Sigmoid colon (tissue), 6 donors: ENCODE measurements at regions not wholly inside any gene's neighbourhood (a gene's known extent, or its start where the extent isn't known, plus 50 kb on each side); places are given as distances from the start of the nearest gene placed in this dataset.

Experiments
- DNase-seq: peaks from one replicate; pipeline ENCODE4 v3.0.0-alpha.2; 2019
- H3K27ac ChIP-seq, 4 donors: fragments of 200-600 bp; sonication (generic); one replicate each; pipeline ENCODE4 v1.5.1; 2016 to 2019; ENCODE audit warnings: mild to moderate bottlenecking in 1 of 4
- H3K27me3 ChIP-seq, 3 donors: fragments of 200-600 bp; sonication (generic); one replicate each; pipeline ENCODE4 v1.5.1; 2019; ENCODE audit warnings: mild to moderate bottlenecking in 1 of 3
- H3K36me3 ChIP-seq, 4 donors: fragments of 200-600 bp; sonication (generic); one replicate each; pipeline ENCODE4 v1.5.1; 2016 to 2019
- H3K4me1 ChIP-seq, 4 donors: fragments of 200-600 bp; sonication (generic); one replicate each; pipeline ENCODE4 v1.5.1; 2017 to 2019
- H3K4me3 ChIP-seq, 4 donors: fragments of 200-600 bp; sonication (generic); one replicate each; pipeline ENCODE4 v1.5.1; 2017 to 2019; ENCODE audit warnings: mild to moderate bottlenecking in 2 of 4, moderate library complexity in 1 of 4
- H3K9me3 ChIP-seq, 4 donors: fragments of 200-600 bp in 3 of 4; sonication (generic) in 3 of 4; one replicate each; pipeline versions ENCODE4 v1.5.1 to v1.6.1; 2013 to 2019
- CTCF ChIP-seq, 4 experiments: fragments of 450-650 bp in 3 of 4; fragments of 200-600 bp in 1 of 4; IDR thresholded peaks; one replicate each; pipeline ENCODE4 v1.5.1; 2016 to 2019; ENCODE audit warnings: antibody characterized with exemption in 4 of 4, mild to moderate bottlenecking in 3 of 4, moderate library complexity in 2 of 4
- EP300 ChIP-seq, 4 donors: sonication (generic); formaldehyde crosslinking; IDR thresholded peaks; one replicate each; pipeline ENCODE4 v1.6.1; 2017; ENCODE audit warnings: antibody characterized with exemption in 4 of 4
- POLR2A ChIP-seq, 2 donors: fragments of 450-650 bp; IDR thresholded peaks; one replicate each; pipeline ENCODE4 v1.6.1; 2016; ENCODE audit warnings: antibody characterized with exemption in 2 of 2, mild to moderate bottlenecking in 2 of 2, moderate library complexity in 2 of 2
- POLR2AphosphoS5 ChIP-seq, 4 donors: sonication (generic); formaldehyde crosslinking; IDR thresholded peaks; one replicate each; pipeline ENCODE4 v1.6.1; 2017; ENCODE audit warnings: antibody characterized with exemption in 4 of 4
- WGBS, 2 donors: extraction: QIAGEN DNeasy Blood & Tissue Kit; methylation state at CpG; one replicate each; pipeline ENCODE4 v1.1.7; 2013; 5-methylcytosine and 5-hydroxymethylcytosine counted together
- intact Hi-C: fragments of 100-400 bp; cut with DNase I; formaldehyde crosslinking; loops from one replicate; pipeline ENCODE4 v1.15.1; 2023
- donor health status: healthy with polysubstance abuse.
- donor health status: healthy.

- H3K27ac ChIP-seq: peak overlapping the region; percentile 58 to 85 (median 78)
- H3K9me3 ChIP-seq: no peaks in the 10 kb centered on the region
- H3K4me3 ChIP-seq: no peak overlapping the region
- no peaks in the 10 kb centered on the region for H3K36me3 ChIP-seq
- intact Hi-C loops: loop anchor here (5.0 kb wide), 3 partner anchors 116 to 346 kb away; partner anchors contain the start of gene FN1
- H3K27me3 ChIP-seq: no peaks in the 10 kb centered on the region
- TF ChIP-seq CTCF (IDR thresholded peaks at IDR 0.05) (no peak), POLR2AphosphoS5 (IDR thresholded peaks at IDR 0.05) (no peak), EP300 (IDR thresholded peaks at IDR 0.05) (no peak), POLR2A (IDR thresholded peaks at IDR 0.05) (no peak)
- no peak for DNase-seq
- H3K4me1 ChIP-seq: peaks cover 0 to 59% (median 31%) of the 10 kb centered on the region in 4 donors
- WGBS, 2 donors: 96 to 99% methylated on average over 2 of the region's 2 CpGs
Measured at GRCh38 chr2:215782965-215783364, 230.4 kb downstream of the MREG start.

- Histone ChIP-seq H3K4me3 (no peak overlapping the region), H3K4me1 (peaks cover 0 to 64% (median 35%) of the 10 kb centered on the region in 4 donors), H3K27me3 (no peaks in the 10 kb centered on the region), H3K9me3 (no peaks in the 10 kb centered on the region), H3K36me3 (no peaks in the 10 kb centered on the region), H3K27ac (peak overlapping the region; percentile 58 to 85 (median 78))
- DNase-seq: no peak
- intact Hi-C loops: loop anchor here (5.0 kb wide), 3 partner anchors 115 to 345 kb away; partner anchors contain the start of gene FN1
- 94 to 96% methylated on average over 1 of the region's 1 CpG for WGBS, 2 donors
- TF ChIP-seq EP300 (IDR thresholded peaks at IDR 0.05) (no peak), POLR2AphosphoS5 (IDR thresholded peaks at IDR 0.05) (no peak), CTCF (IDR thresholded peaks at IDR 0.05) (no peak), POLR2A (IDR thresholded peaks at IDR 0.05) (no peak)
Measured at GRCh38 chr2:215782295-215782694, 231.1 kb downstream of the MREG start.

GRCh38 chr2:215780907-215781685 is 232.3 kb downstream of the MREG start:
- 37 to 57% methylated on average over 3 of the region's 3 CpGs for WGBS, 2 donors
- Histone ChIP-seq H3K4me1 (peaks cover 0 to 61% (median 41%) of the 10 kb centered on the region in 4 donors), H3K9me3 (no peaks in the 10 kb centered on the region), H3K4me3 (no peak overlapping the region), H3K27me3 (no peaks in the 10 kb centered on the region), H3K27ac (peak overlapping the region in 3 of 4 donors; percentile 74 to 85 (median 83)), H3K36me3 (no peaks in the 10 kb centered on the region)
- DNase-seq: no peak
- TF ChIP-seq EP300 (IDR thresholded peaks at IDR 0.05) (no peak), POLR2A (IDR thresholded peaks at IDR 0.05) (no peak), CTCF (IDR thresholded peaks at IDR 0.05) (no peak), POLR2AphosphoS5 (IDR thresholded peaks at IDR 0.05) (no peak)
- intact Hi-C loops: loop anchor here (5.0 kb wide), 3 partner anchors 114 to 344 kb away; partner anchors contain the start of gene FN1

GRCh38 chr2:215780313-215780712 is 233.0 kb downstream of the MREG start:
- no peak for TF ChIP-seq CTCF (IDR thresholded peaks at IDR 0.05)
- no peak for TF ChIP-seq POLR2AphosphoS5 (IDR thresholded peaks at IDR 0.05)
- TF ChIP-seq POLR2A (IDR thresholded peaks at IDR 0.05): no peak
- peak overlapping the region in 3 of 4 donors; percentile 10 to 85 (median 83) for H3K27ac ChIP-seq
- WGBS, 2 donors: 78 to 85% methylated on average over 5 of the region's 5 CpGs
- DNase-seq: no peak
- no peak overlapping the region for H3K4me3 ChIP-seq
- H3K4me1 ChIP-seq: peaks cover 0 to 57% (median 43%) of the 10 kb centered on the region in 4 donors
- no peaks in the 10 kb centered on the region for H3K36me3 ChIP-seq
- intact Hi-C loops: loop anchor here (5.0 kb wide), 3 partner anchors 113 to 343 kb away; partner anchors contain the start of gene FN1
- H3K9me3 ChIP-seq: no peaks in the 10 kb centered on the region
- H3K27me3 ChIP-seq: no peaks in the 10 kb centered on the region
